Fibroblast of lung (primary cell): ENCODE measurements at regions not wholly inside any gene's neighbourhood (a gene's known extent, or its start where the extent isn't known, plus 50 kb on each side); places are given as distances from the start of the nearest gene placed in this dataset.
A peak's percentile ranks its signal among the peaks of the same experiment; 100 is the strongest.

ENCODE experiments used
- CTCF ChIP-seq, 2 donors: IDR thresholded peaks in 1 of 2; conservative IDR thresholded peaks in 1 of 2; 1 replicate in 1 of 2; 2 replicates in 1 of 2; pipeline ENCODE4 v1.5.1; 2011 to 2012; ENCODE audit warnings: low read length in 2 of 2, control low read depth in 1 of 2, inconsistent platforms in 1 of 2, low read depth in 1 of 2, mild to moderate bottlenecking in 1 of 2
- EZH2 ChIP-seq: IDR thresholded peaks from 2 replicates; pipeline ENCODE4 v1.5.1; 2012; ENCODE audit warnings: low read length, control low read depth, mild to moderate bottlenecking; ENCODE audit errors: missing control alignments

- TF ChIP-seq CTCF (conservative IDR thresholded peaks at IDR 0.05 in 1 of 2, IDR thresholded peaks at IDR 0.05 in 1 of 2; ENCODE audit: low read depth in 1 of 2, low read length in 2 of 2) (peak in 1 of 2 donors; percentile 24), EZH2 (no peak)
Measured at GRCh38 chr20:60480950-60481742, 522.9 kb downstream of the CDH26 start.
